H9 (cell line): ENCODE measurements at regions not wholly inside any gene's neighbourhood (a gene's known extent, or its start where the extent isn't known, plus 50 kb on each side); places are given as distances from the start of the nearest gene placed in this dataset.

ENCODE experiments used
- DNase-seq: peaks from one replicate; pipeline ENCODE4 v3.0.0-alpha.2; 2017
- H2AFZ ChIP-seq: one replicate; pipeline ENCODE4 v1.6.1; 2013; ENCODE audit warnings: mild to moderate bottlenecking, low read length, control low read depth, moderate library complexity
- H2AK5ac ChIP-seq: 2 replicates; pipeline ENCODE4 v1.6.1; 2013; ENCODE audit warnings: low read length, control low read depth, mixed read lengths; ENCODE audit not compliant: insufficient read length
- H2BK120ac ChIP-seq: one replicate; pipeline ENCODE4 v1.6.1; 2013; ENCODE audit warnings: low read depth, mild to moderate bottlenecking, low read length, control low read depth, inconsistent platforms; ENCODE audit not compliant: poor library complexity, severe bottlenecking
- H2BK12ac ChIP-seq: 2 replicates; pipeline ENCODE4 v1.6.1; 2013; ENCODE audit warnings: low read length, control low read depth, mixed read lengths, low read depth; ENCODE audit not compliant: insufficient read length
- H2BK15ac ChIP-seq: 2 replicates; pipeline ENCODE4 v1.6.1; 2013; ENCODE audit warnings: low read depth, low read length, control low read depth
- H2BK20ac ChIP-seq: one replicate; pipeline ENCODE4 v1.6.1; 2013; ENCODE audit warnings: low read depth, mild to moderate bottlenecking, low read length, control low read depth, inconsistent platforms; ENCODE audit not compliant: poor library complexity, severe bottlenecking
- H2BK5ac ChIP-seq: 2 replicates; pipeline ENCODE4 v1.6.1; 2013; ENCODE audit warnings: low read length, control low read depth, mixed read lengths; ENCODE audit not compliant: insufficient read length
- H3K14ac ChIP-seq: 2 replicates; pipeline ENCODE4 v1.6.1; 2013; ENCODE audit warnings: low read length, control low read depth; ENCODE audit not compliant: insufficient read depth
- H3K18ac ChIP-seq: 2 replicates; pipeline ENCODE4 v1.6.1; 2013; ENCODE audit warnings: low read depth, mild to moderate bottlenecking, mixed read lengths, low read length, control low read depth; ENCODE audit not compliant: insufficient read length
- H3K23ac ChIP-seq: 2 replicates; pipeline ENCODE4 v1.6.1; 2013; ENCODE audit warnings: low read length, control low read depth, mixed read lengths, low read depth; ENCODE audit not compliant: insufficient read length
- H3K23me2 ChIP-seq: 2 replicates; pipeline ENCODE4 v1.6.1; 2013; ENCODE audit warnings: low read depth, mild to moderate bottlenecking, mixed read lengths, low read length, control low read depth; ENCODE audit not compliant: insufficient read length, poor library complexity, severe bottlenecking
- H3K27ac ChIP-seq: 2 replicates; pipeline ENCODE4 v1.5.1; 2013; ENCODE audit warnings: low read length, control low read depth, mixed read lengths, low read depth; ENCODE audit not compliant: insufficient read length
- H3K27me3 ChIP-seq: 2 replicates; pipeline ENCODE4 v1.6.1; 2013; ENCODE audit warnings: low read length, control low read depth, inconsistent platforms; ENCODE audit not compliant: insufficient read depth
- H3K4ac ChIP-seq: 2 replicates; pipeline ENCODE4 v1.6.1; 2013; ENCODE audit warnings: low read depth, mild to moderate bottlenecking, control low read depth, inconsistent platforms, low read length, moderate library complexity
- H3K4me1 ChIP-seq: 2 replicates; pipeline ENCODE4 v1.6.1; 2013; ENCODE audit warnings: low read length, control low read depth, inconsistent platforms; ENCODE audit not compliant: insufficient read depth
- H3K4me2 ChIP-seq: 2 replicates; pipeline ENCODE4 v1.6.1; 2013; ENCODE audit warnings: low read length, control low read depth, mixed read lengths; ENCODE audit not compliant: insufficient read length, insufficient read depth
- H3K56ac ChIP-seq: 2 replicates; pipeline ENCODE4 v1.6.1; 2013; ENCODE audit warnings: low read depth, mild to moderate bottlenecking, mixed read lengths, low read length, control low read depth; ENCODE audit not compliant: insufficient read length
- H3K79me1 ChIP-seq: 2 replicates; pipeline ENCODE4 v1.6.1; 2013; ENCODE audit warnings: low read depth, mild to moderate bottlenecking, moderate library complexity, low read length, control low read depth, inconsistent platforms; ENCODE audit not compliant: insufficient read depth, poor library complexity, severe bottlenecking
- H3K79me2 ChIP-seq: 2 replicates; pipeline ENCODE4 v1.6.1; 2013; ENCODE audit warnings: low read length, control low read depth, inconsistent platforms; ENCODE audit not compliant: insufficient read depth
- H3K9ac ChIP-seq: 2 replicates; pipeline ENCODE4 v1.6.1; 2013; ENCODE audit warnings: low read length, control low read depth, mixed read lengths; ENCODE audit not compliant: insufficient read length; ENCODE audit errors: extremely low read depth
- H3K9me3 ChIP-seq: one replicate; pipeline ENCODE4 v1.6.1; 2013; ENCODE audit warnings: low read depth, low read length, inconsistent platforms; ENCODE audit not compliant: control insufficient read depth
- H3T11ph ChIP-seq: one replicate; pipeline ENCODE4 v1.6.1; 2013; ENCODE audit warnings: mild to moderate bottlenecking, low read length, control low read depth, inconsistent platforms
- H4K20me1 ChIP-seq: one replicate; pipeline ENCODE4 v1.6.1; 2013; ENCODE audit not compliant: control insufficient read depth, insufficient read length, insufficient read depth
- H4K5ac ChIP-seq: 2 replicates; pipeline ENCODE4 v1.6.1; 2013; ENCODE audit warnings: low read depth, mild to moderate bottlenecking, mixed read lengths, low read length, control low read depth; ENCODE audit not compliant: insufficient read length
- H4K8ac ChIP-seq: replicated peaks from 2 replicates; pipeline ENCODE4 v1.6.1; 2013; ENCODE audit warnings: low read length, control low read depth, mixed read lengths, low read depth; ENCODE audit not compliant: insufficient read length
- H4K91ac ChIP-seq: 2 replicates; pipeline ENCODE4 v1.6.1; 2013; ENCODE audit warnings: low read depth, mild to moderate bottlenecking, moderate library complexity, mixed read lengths, low read length, control low read depth; ENCODE audit not compliant: insufficient read length
- H3K27ac Mint-ChIP-seq, 3 experiments: 2 replicates in 2 of 3; 3 replicates in 1 of 3; pipeline ENCODE4 v1.8.0; 2020 to 2021; ENCODE audit warnings: mixed read lengths in 3 of 3, mild to moderate bottlenecking in 1 of 3, moderate library complexity in 1 of 3
- H3K27me3 Mint-ChIP-seq: 2 replicates; pipeline ENCODE4 v1.8.0; 2021; ENCODE audit warnings: low read depth, mild to moderate bottlenecking, moderate library complexity, mixed read lengths
- H3K36me3 Mint-ChIP-seq, 3 experiments: 2 replicates in 2 of 3; 3 replicates in 1 of 3; pipeline ENCODE4 v1.8.0; 2020 to 2021; ENCODE audit warnings: low read depth in 3 of 3, mixed read lengths in 3 of 3; ENCODE audit not compliant: insufficient read depth in 1 of 3
- H3K4me1 Mint-ChIP-seq, 2 experiments: 2 replicates each; pipeline ENCODE4 v1.8.0; 2020; ENCODE audit warnings: mixed read lengths in 2 of 2
- H3K4me3 Mint-ChIP-seq, 2 experiments: 2 replicates in 1 of 2; 3 replicates in 1 of 2; pipeline ENCODE4 v1.8.0; 2020 to 2021; ENCODE audit warnings: mild to moderate bottlenecking in 2 of 2, mixed read lengths in 2 of 2, moderate library complexity in 1 of 2
- H3K9me3 Mint-ChIP-seq, 2 experiments: 2 replicates in 1 of 2; 3 replicates in 1 of 2; pipeline ENCODE4 v1.8.0; 2020; ENCODE audit warnings: mild to moderate bottlenecking in 2 of 2, mixed read lengths in 2 of 2, moderate library complexity in 1 of 2
- WGBS: extraction: QIAGEN DNeasy Blood & Tissue Kit; methylation state at CpG from one replicate; pipeline ENCODE4 v1.1.7; 2013; ENCODE audit warnings: missing lambda C conversion rate, low lambda C conversion rate, mixed read lengths; ENCODE audit not compliant: insufficient read length; ENCODE audit errors: extremely low coverage; 5-methylcytosine and 5-hydroxymethylcytosine counted together
- TF ChIP-seq, protein P1 (sequence below): fragments of 200-600 bp; sonication (generic); conservative IDR thresholded peaks from 3 replicates; pipeline ENCODE4 v1.8.0; 2021; ENCODE audit warnings: antibody characterized with exemption, mild to moderate bottlenecking

- H3K23me2 ChIP-seq, result no peaks in the 10 kb centered on the region
- no peak overlapping the region for H2BK12ac ChIP-seq
- H3K4me1 ChIP-seq, result no peaks in the 10 kb centered on the region
- Mint-ChIP-seq H3K9me3 (no peaks in the 10 kb centered on the region), H3K4me3 (no peak overlapping the region), H3K27me3 (no peaks in the 10 kb centered on the region), H3K36me3 (no peaks in the 10 kb centered on the region), H3K4me1 (no peaks in the 10 kb centered on the region), H3K27ac (no peak overlapping the region)
- TF ChIP-seq, protein P1, sequence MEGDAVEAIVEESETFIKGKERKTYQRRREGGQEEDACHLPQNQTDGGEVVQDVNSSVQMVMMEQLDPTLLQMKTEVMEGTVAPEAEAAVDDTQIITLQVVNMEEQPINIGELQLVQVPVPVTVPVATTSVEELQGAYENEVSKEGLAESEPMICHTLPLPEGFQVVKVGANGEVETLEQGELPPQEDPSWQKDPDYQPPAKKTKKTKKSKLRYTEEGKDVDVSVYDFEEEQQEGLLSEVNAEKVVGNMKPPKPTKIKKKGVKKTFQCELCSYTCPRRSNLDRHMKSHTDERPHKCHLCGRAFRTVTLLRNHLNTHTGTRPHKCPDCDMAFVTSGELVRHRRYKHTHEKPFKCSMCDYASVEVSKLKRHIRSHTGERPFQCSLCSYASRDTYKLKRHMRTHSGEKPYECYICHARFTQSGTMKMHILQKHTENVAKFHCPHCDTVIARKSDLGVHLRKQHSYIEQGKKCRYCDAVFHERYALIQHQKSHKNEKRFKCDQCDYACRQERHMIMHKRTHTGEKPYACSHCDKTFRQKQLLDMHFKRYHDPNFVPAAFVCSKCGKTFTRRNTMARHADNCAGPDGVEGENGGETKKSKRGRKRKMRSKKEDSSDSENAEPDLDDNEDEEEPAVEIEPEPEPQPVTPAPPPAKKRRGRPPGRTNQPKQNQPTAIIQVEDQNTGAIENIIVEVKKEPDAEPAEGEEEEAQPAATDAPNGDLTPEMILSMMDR, result no peak
- no peak overlapping the region for H3K4ac ChIP-seq
- no peak overlapping the region for H3K27ac ChIP-seq
- H2AFZ ChIP-seq, result no peak overlapping the region
- H2AK5ac ChIP-seq, result no peak overlapping the region
- no peak overlapping the region for H4K8ac ChIP-seq
- H3K9me3 ChIP-seq, result no peaks in the 10 kb centered on the region
- H3K14ac ChIP-seq, result no peak overlapping the region
- H3K79me2 ChIP-seq, result no peaks in the 10 kb centered on the region
- no peak for DNase-seq
- no peak overlapping the region for H3K56ac ChIP-seq
- no peak overlapping the region for H2BK15ac ChIP-seq
- no CpG with 5 or more reads among the region's 4 CpGs for WGBS
- H3K79me1 ChIP-seq, result no peaks in the 10 kb centered on the region
- H3K9ac ChIP-seq, result no peak overlapping the region
- no peak overlapping the region for H2BK20ac ChIP-seq
- H3K18ac ChIP-seq, result no peak overlapping the region
- no peak overlapping the region for H3K4me2 ChIP-seq
- H4K91ac ChIP-seq, result no peak overlapping the region
- H4K20me1 ChIP-seq, result no peaks in the 10 kb centered on the region
- H4K5ac ChIP-seq, result no peak overlapping the region
- no peak overlapping the region for H2BK5ac ChIP-seq
- no peak overlapping the region for H3K23ac ChIP-seq
- no peak overlapping the region for H2BK120ac ChIP-seq
- no peaks in the 10 kb centered on the region for H3K27me3 ChIP-seq
- H3T11ph ChIP-seq, result no peak overlapping the region
These were observed 262.7 kb upstream of the KCNJ16 start for GRCh38 chr17:69812240-69812837.
